Lower leg skin (tissue), 3 donors: ENCODE measurements at regions not wholly inside any gene's neighbourhood (a gene's known extent, or its start where the extent isn't known, plus 50 kb on each side); places are given as distances from the start of the nearest gene placed in this dataset.

Source experiments
- POLR2A ChIP-seq, 2 donors: fragments of 450-650 bp; IDR thresholded peaks; one replicate each; pipeline ENCODE4 v1.6.1; 2016 to 2017; ENCODE audit warnings: antibody characterized with exemption in 2 of 2, mild to moderate bottlenecking in 1 of 2, moderate library complexity in 1 of 2
- TF ChIP-seq, protein P1 (sequence below), 3 donors: fragments of 450-650 bp; IDR thresholded peaks; one replicate each; pipeline ENCODE4 v1.5.1; 2016; ENCODE audit warnings: antibody characterized with exemption in 3 of 3, mild to moderate bottlenecking in 3 of 3, moderate library complexity in 2 of 3

DNA sequence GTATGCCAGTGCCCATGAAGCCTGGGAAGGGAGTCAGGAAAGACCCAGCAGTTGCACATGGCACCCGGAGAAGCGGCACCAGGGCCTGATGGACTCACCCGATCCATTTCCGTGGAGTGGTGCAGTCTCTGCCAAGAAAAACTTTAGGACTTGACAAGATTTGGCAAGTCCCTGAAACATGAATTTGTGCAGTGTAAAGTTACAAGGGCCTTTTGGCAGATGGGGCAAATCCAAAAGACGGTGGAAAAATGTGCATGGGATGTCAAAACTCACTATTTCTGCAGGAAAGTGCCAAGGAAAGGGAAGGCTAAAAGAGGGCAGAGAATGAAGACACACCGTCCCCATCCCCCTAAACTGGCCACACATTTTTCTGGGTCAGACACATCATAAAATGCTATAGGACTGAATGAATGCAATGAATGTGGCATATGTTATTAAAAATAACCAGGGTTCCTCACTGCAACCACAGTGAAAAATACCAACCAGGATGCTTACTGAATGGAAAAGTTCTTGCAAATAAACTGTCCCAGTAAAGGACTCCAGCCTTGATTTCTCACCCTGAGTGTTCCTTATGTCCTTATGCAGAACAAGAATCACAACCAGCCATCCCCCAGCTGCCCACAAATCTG lies 173.5 kb upstream of the SIX2 start:
- TF ChIP-seq, protein P1, sequence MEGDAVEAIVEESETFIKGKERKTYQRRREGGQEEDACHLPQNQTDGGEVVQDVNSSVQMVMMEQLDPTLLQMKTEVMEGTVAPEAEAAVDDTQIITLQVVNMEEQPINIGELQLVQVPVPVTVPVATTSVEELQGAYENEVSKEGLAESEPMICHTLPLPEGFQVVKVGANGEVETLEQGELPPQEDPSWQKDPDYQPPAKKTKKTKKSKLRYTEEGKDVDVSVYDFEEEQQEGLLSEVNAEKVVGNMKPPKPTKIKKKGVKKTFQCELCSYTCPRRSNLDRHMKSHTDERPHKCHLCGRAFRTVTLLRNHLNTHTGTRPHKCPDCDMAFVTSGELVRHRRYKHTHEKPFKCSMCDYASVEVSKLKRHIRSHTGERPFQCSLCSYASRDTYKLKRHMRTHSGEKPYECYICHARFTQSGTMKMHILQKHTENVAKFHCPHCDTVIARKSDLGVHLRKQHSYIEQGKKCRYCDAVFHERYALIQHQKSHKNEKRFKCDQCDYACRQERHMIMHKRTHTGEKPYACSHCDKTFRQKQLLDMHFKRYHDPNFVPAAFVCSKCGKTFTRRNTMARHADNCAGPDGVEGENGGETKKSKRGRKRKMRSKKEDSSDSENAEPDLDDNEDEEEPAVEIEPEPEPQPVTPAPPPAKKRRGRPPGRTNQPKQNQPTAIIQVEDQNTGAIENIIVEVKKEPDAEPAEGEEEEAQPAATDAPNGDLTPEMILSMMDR (IDR thresholded peaks at IDR 0.05), result no peak
- TF ChIP-seq POLR2A (IDR thresholded peaks at IDR 0.05), result no peak
